Ectodermal cell (in vitro differentiated cells): ENCODE measurements at regions not wholly inside any gene's neighbourhood (a gene's known extent, or its start where the extent isn't known, plus 50 kb on each side); places are given as distances from the start of the nearest gene placed in this dataset.

ENCODE experiments used
- H3K27ac ChIP-seq: 2 replicates; pipeline ENCODE4 v1.7.0; 2013; ENCODE audit warnings: mild to moderate bottlenecking, low read depth, low read length; ENCODE audit not compliant: insufficient read depth, poor library complexity, severe bottlenecking
- H3K27me3 ChIP-seq: 2 replicates; pipeline ENCODE4 v1.7.0; 2013; ENCODE audit warnings: mild to moderate bottlenecking, low read length; ENCODE audit not compliant: insufficient read depth, control insufficient read depth, poor library complexity, severe bottlenecking
- H3K36me3 ChIP-seq: one replicate; pipeline ENCODE4 v1.7.0; 2013; ENCODE audit warnings: low read length; ENCODE audit not compliant: control insufficient read depth, insufficient read depth
- H3K4me1 ChIP-seq: one replicate; pipeline ENCODE4 v1.7.0; 2013; ENCODE audit warnings: low read length; ENCODE audit not compliant: control insufficient read depth, insufficient read depth
- H3K4me3 ChIP-seq: 2 replicates; pipeline ENCODE4 v1.7.0; 2013; ENCODE audit warnings: low read depth, low read length, control low read depth; ENCODE audit not compliant: insufficient read depth
- H3K9me3 ChIP-seq: 2 replicates; pipeline ENCODE4 v1.7.0; 2013; ENCODE audit warnings: mild to moderate bottlenecking, low read length, moderate library complexity; ENCODE audit not compliant: control insufficient read depth
- WGBS, 2 experiments: methylation state at CpG; one replicate each; pipeline ENCODE4 v1.1.7; 2013; ENCODE audit warnings: missing lambda C conversion rate in 2 of 2; 5-methylcytosine and 5-hydroxymethylcytosine counted together

- no peaks in the 10 kb centered on the region for H3K9me3 ChIP-seq
- 84 to 87% methylated on average over 13 of the region's 13 CpGs for WGBS, 2 experiments
- no peak overlapping the region for H3K4me3 ChIP-seq
- H3K4me1 ChIP-seq: no peaks in the 10 kb centered on the region
- H3K27me3 ChIP-seq: no peaks in the 10 kb centered on the region
- no peak overlapping the region for H3K27ac ChIP-seq
- no peaks in the 10 kb centered on the region for H3K36me3 ChIP-seq
Observed at GRCh38 chr5:33230467-33231078, 210.2 kb upstream of the TARS1 start.

DNA sequence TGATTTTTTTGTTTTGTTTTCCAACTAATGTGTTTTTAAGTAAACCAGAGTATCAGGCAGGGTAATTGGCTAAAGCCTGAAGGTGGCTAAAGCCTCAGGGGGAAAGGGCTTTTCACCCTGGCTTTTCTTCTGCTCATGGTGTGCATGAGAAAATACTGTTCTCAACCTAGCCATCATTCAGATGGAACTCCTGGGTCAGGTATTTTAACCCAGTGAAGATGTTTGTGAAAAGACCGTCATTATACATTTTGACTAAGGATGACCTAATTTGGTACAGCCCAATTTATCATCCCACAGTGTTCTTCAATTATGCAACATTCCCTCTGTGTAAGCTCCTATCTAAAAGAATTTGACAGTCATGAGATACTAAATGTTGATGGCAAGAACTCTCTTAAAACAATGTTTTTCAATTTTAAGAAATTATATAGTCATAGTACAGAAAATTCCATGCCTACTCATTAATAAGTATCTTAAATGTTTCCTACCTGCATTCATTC, 209.5 kb upstream of the TARS1 start:
- WGBS, 2 experiments: 82 to 83% methylated on average over 1 of the region's 1 CpG
- H3K9me3 ChIP-seq: no peaks in the 10 kb centered on the region
- no peaks in the 10 kb centered on the region for H3K27me3 ChIP-seq
- H3K36me3 ChIP-seq: no peaks in the 10 kb centered on the region
- no peaks in the 10 kb centered on the region for H3K4me1 ChIP-seq
- no peak overlapping the region for H3K4me3 ChIP-seq
- H3K27ac ChIP-seq: no peak overlapping the region

DNA sequence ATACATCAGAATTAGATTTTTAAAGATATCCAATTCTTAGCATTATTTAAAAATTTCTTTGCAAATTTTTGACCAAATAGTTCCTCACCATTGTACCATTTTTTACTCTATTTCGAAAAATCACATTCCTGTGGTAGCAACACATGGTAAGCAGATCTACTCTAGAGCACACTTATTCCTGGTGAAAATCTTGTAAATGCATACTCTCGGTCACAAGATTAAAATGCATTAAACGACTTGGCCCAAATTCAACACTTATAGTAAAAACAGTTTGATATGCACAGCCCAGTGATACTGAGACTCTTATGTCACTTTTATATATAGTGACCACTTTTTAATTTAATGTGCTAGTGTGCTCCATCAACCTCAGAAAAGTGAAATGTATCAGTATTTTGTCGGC, 208.8 kb upstream of the TARS1 start:
- 90% methylated on average over 4 of the region's 4 CpGs for WGBS, 2 experiments
- Histone ChIP-seq H3K36me3 (no peaks in the 10 kb centered on the region), H3K4me3 (no peak overlapping the region), H3K4me1 (no peaks in the 10 kb centered on the region), H3K27me3 (no peaks in the 10 kb centered on the region), H3K9me3 (no peaks in the 10 kb centered on the region), H3K27ac (no peak overlapping the region)

DNA sequence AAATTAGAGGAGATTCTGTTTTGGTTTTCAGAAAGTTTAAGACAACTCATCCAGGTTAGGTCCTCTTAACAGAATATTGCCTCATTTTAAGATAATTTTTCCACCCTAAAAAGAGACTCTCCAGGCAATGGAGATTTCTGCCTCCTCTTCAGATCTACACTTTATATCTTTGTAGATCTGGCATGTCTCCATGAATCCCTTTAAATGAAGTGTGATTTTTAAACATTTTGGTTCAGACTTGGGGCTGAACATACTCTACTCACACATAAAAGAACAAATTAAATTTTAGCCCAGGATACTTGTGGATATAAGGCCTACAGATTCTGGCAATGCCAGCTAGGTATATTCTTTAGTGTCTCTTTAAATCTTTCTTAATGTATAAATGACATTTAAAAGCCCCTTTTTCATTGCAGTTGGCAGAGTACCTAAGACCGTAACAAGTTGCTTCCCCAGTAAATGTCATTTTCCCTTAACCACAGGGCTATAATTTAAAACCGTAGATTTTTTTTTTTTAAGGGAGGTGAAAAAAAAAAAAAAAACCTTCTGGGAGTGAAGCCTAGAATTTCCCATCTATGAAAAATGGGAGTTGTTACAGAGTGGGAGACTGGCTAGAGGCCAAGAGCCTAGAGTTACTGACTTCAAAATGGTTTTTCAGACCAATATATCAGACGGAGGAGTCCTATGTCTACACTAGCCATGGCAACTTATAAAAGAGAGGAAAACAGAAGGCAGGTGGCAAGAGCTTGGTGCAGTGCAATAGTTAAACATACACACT, 207.8 kb upstream of the TARS1 start:
- H3K4me3 ChIP-seq: no peak overlapping the region
- no peaks in the 10 kb centered on the region for H3K4me1 ChIP-seq
- no peaks in the 10 kb centered on the region for H3K36me3 ChIP-seq
- no peaks in the 10 kb centered on the region for H3K9me3 ChIP-seq
- no peaks in the 10 kb centered on the region for H3K27me3 ChIP-seq
- H3K27ac ChIP-seq: no peak overlapping the region
- WGBS, 2 experiments: 97 to 100% methylated on average over 3 of the region's 3 CpGs

DNA sequence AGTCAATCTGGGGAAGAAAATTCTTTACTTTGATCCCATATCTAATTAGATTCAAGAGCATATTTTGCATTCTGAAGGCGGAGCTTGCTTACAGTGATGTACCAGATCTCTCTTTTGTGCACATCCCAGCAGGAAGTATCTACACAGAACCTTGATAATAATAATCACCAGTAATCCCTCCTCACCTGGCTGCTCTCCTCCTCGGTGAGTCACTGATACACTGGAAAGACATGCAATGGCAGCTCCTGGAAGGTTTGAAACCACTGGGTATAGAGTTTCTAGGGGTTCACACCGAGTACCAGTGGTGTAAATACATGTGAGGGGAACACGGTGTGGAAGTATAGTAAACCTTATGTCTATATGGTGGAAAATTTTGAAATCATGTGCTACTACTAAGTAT, 205.5 kb upstream of the TARS1 start:
- no peaks in the 10 kb centered on the region for H3K36me3 ChIP-seq
- H3K9me3 ChIP-seq: no peaks in the 10 kb centered on the region
- WGBS, 2 experiments: 82 to 86% methylated on average over 4 of the region's 4 CpGs
- no peak overlapping the region for H3K27ac ChIP-seq
- no peaks in the 10 kb centered on the region for H3K4me1 ChIP-seq
- no peaks in the 10 kb centered on the region for H3K27me3 ChIP-seq
- no peak overlapping the region for H3K4me3 ChIP-seq

DNA sequence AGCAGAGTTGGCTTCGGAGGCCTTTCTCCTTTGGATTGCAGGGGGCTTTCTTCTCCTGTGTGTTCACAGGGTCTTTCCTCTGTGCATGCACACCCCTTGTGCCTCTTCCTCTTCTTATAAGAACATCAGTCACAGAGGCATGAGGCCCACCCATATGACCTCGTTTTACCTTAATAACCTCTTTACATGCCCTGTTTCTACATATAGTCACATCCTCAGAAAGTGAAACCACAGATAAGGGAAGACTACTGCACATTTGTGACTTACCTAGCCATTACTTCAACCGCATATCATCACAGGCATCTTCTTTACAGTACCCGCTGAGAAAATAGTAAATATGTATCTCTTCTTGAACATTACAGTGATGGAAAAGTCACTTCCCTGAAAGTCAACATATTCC, 204.9 kb upstream of the TARS1 start:
- H3K4me1 ChIP-seq: no peaks in the 10 kb centered on the region
- no peak overlapping the region for H3K4me3 ChIP-seq
- H3K27me3 ChIP-seq: no peaks in the 10 kb centered on the region
- 89 to 92% methylated on average over 4 of the region's 4 CpGs for WGBS, 2 experiments
- H3K27ac ChIP-seq: no peak overlapping the region
- H3K36me3 ChIP-seq: no peaks in the 10 kb centered on the region
- H3K9me3 ChIP-seq: no peaks in the 10 kb centered on the region

DNA sequence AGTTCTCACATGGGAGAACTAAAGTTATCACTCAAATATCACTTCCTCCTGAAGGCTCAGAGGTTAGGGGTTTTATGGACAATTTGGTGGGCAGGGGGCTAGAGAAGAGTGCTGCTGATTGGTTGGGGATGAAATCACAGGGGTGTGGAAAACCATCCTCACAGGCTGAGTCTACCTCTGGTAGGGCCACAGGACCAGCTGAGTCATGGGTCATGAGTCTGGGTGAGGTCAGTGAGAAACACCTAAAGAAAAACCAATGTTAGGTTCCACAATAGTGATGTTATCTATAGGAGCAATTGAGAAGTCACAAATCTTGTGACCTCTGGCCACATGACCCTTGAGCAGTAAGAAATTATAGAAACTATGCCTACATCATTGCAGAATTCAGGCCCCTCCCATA, 203.3 kb upstream of the TARS1 start:
- no peaks in the 10 kb centered on the region for H3K36me3 ChIP-seq
- H3K27ac ChIP-seq: no peak overlapping the region
- H3K4me1 ChIP-seq: no peaks in the 10 kb centered on the region
- no peak overlapping the region for H3K4me3 ChIP-seq
- no peaks in the 10 kb centered on the region for H3K9me3 ChIP-seq
- no peaks in the 10 kb centered on the region for H3K27me3 ChIP-seq

GRCh38 chr5:33238826-33239695, 201.7 kb upstream of the TARS1 start:
- no peaks in the 10 kb centered on the region for H3K27me3 ChIP-seq
- H3K4me1 ChIP-seq: no peaks in the 10 kb centered on the region
- no peaks in the 10 kb centered on the region for H3K9me3 ChIP-seq
- WGBS, 2 experiments: 84% methylated on average over 3 of the region's 3 CpGs
- no peak overlapping the region for H3K27ac ChIP-seq
- no peaks in the 10 kb centered on the region for H3K36me3 ChIP-seq
- H3K4me3 ChIP-seq: no peak overlapping the region

GRCh38 chr5:33240558-33240957, 200.2 kb upstream of the TARS1 start:
- H3K4me3 ChIP-seq: no peak overlapping the region
- H3K36me3 ChIP-seq: no peaks in the 10 kb centered on the region
- H3K4me1 ChIP-seq: no peaks in the 10 kb centered on the region
- 93% methylated on average over 6 of the region's 6 CpGs for WGBS, 2 experiments
- H3K27me3 ChIP-seq: no peaks in the 10 kb centered on the region
- no peak overlapping the region for H3K27ac ChIP-seq
- H3K9me3 ChIP-seq: no peaks in the 10 kb centered on the region

DNA sequence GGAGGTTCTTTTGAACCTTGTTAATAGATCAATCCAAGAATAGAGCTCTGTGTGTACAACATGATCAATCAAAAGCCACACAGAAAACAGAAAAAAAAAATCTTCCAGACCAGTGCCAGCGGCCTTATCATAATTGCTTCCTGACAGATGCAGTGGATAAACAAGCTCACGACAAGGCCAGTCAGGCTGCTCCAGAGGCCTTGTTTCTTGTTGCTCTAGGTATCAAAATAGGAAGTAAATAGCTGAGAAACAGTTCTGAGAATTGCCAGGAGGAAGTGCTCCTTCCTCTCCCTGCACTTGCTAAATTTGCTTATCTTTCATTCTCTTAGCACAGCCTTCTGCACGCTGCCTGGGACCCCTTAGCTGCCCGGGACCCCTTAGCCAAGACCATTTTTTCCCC, 199.0 kb upstream of the TARS1 start:
- WGBS, 2 experiments: 68 to 86% methylated on average over 3 to 4 of the region's 4 CpGs
- Histone ChIP-seq H3K4me1 (no peaks in the 10 kb centered on the region), H3K36me3 (no peaks in the 10 kb centered on the region), H3K27me3 (no peaks in the 10 kb centered on the region), H3K9me3 (no peaks in the 10 kb centered on the region), H3K27ac (no peak overlapping the region), H3K4me3 (no peak overlapping the region)
